ENCODE measurements at regions not wholly inside any gene's neighbourhood (a gene's known extent, or its start where the extent isn't known, plus 50 kb on each side); places are given as distances from the start of the nearest gene placed in this dataset.

DNA sequence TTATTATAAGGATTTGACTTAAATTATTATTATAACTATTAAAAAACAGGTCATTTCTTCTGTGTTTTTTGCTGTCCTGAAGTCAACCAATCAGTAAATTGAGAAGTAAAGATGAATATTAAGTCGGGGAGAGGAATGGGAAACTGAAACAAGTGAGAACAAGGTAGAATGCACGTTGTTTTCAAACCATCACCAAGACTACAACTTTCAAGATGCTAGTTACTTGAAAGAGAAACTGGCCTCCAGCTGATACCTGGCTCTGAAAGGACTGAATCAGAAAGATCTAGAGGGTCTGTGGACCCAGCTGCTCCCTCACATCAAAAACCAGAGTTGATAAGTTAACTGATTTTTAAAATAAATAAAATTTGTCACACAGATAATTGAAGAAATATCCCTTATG is 1301.5 kb upstream of the ATXN8OS start:
- Histone ChIP-seq H3K4me3 (ENCODE audit: insufficient read length, low read depth) (no peak overlapping the region), H3K27me3 (ENCODE audit: insufficient read depth, insufficient read length) (no peaks in the 10 kb centered on the region), H3K9me3 (ENCODE audit: insufficient read depth, low read length) (no peaks in the 10 kb centered on the region), H3K4me1 (ENCODE audit: insufficient read depth, insufficient read length) (no peaks in the 10 kb centered on the region), H3K36me3 (ENCODE audit: insufficient read depth, insufficient read length, low read length) (no peaks in the 10 kb centered on the region), H3K9ac (ENCODE audit: insufficient read length, low read depth) (no peak overlapping the region)
- TF ChIP-seq YY1 (IDR thresholded peaks at IDR 0.05; ENCODE audit: insufficient read depth, insufficient read length) (no peak), SUZ12 (IDR thresholded peaks at IDR 0.05; ENCODE audit: extremely low read depth, insufficient read depth, insufficient read length) (no peak), ZNF274 (IDR thresholded peaks at IDR 0.05; ENCODE audit: low read depth, low read length) (no peak)
- no peak for DNase-seq (ENCODE audit: low read depth, low spot score)

DNA sequence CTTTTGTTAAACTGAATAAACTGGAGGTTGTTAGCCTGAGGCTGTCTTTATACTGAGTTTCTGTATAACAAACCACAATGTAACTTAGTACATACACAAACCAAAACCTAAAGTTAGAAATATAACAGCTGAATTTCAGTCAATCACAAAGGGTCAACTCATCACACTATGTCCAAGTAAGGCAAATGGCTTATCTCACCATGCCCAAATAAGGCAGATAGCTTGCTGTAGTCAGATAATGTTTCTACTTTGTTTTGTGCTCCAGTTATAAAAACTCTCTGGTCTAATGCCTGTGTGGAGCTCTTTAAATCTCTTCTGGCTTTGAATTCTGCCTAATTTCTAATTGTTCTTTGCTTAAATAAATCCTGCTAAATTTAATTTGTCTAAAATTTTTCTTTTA is 1323.4 kb upstream of the ATXN8OS start:
- DNase-seq (ENCODE audit: low read depth, low spot score): no peak
- no peaks in the 10 kb centered on the region for H3K36me3 ChIP-seq (ENCODE audit: insufficient read depth, insufficient read length, low read length)
- H3K9ac ChIP-seq (ENCODE audit: insufficient read length, low read depth): no peak overlapping the region

GRCh38 chr13:68759617-68760016 is 1348.0 kb upstream of the ATXN8OS start:
- no peak for DNase-seq (ENCODE audit: low read depth, low spot score)
- Histone ChIP-seq H3K36me3 (ENCODE audit: insufficient read depth, insufficient read length, low read length) (no peaks in the 10 kb centered on the region), H3K27me3 (ENCODE audit: insufficient read depth, insufficient read length) (no peaks in the 10 kb centered on the region), H3K4me1 (ENCODE audit: insufficient read depth, insufficient read length) (no peaks in the 10 kb centered on the region), H3K9me3 (ENCODE audit: insufficient read depth, low read length) (no peaks in the 10 kb centered on the region), H3K9ac (ENCODE audit: insufficient read length, low read depth) (no peak overlapping the region), H3K4me3 (ENCODE audit: insufficient read length, low read depth) (no peak overlapping the region)
- TF ChIP-seq ZNF274 (IDR thresholded peaks at IDR 0.05; ENCODE audit: low read depth, low read length) (no peak), YY1 (IDR thresholded peaks at IDR 0.05; ENCODE audit: insufficient read depth, insufficient read length) (no peak), SUZ12 (IDR thresholded peaks at IDR 0.05; ENCODE audit: extremely low read depth, insufficient read depth, insufficient read length) (no peak)

More for the DNA sequence above, 1323.4 kb upstream of the ATXN8OS start:
- H3K4me1 ChIP-seq (ENCODE audit: insufficient read depth, insufficient read length): no peaks in the 10 kb centered on the region
- H3K27me3 ChIP-seq (ENCODE audit: insufficient read depth, insufficient read length): no peaks in the 10 kb centered on the region
- TF ChIP-seq YY1 (IDR thresholded peaks at IDR 0.05; ENCODE audit: insufficient read depth, insufficient read length) (no peak), ZNF274 (IDR thresholded peaks at IDR 0.05; ENCODE audit: low read depth, low read length) (no peak)
- H3K4me3 ChIP-seq (ENCODE audit: insufficient read length, low read depth): no peak overlapping the region
- H3K9me3 ChIP-seq (ENCODE audit: insufficient read depth, low read length): no peaks in the 10 kb centered on the region

DNA sequence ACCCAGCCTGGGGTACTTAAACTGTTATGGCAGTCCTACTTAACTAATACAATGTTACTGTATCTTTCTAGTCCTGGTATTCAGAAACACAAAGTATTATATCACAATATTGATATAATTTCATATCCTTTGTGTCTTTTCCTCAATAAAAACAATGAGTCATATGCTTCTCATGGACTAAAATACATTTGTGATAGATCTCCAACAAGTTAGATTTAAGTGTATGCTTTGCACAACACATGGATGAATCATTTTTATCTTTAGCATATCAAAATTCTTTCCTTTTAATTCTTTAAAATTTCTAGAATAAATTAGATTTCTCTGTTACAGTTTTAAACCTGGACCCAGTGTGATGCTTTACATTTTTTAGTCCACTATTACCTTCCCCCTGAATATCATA is 1357.8 kb upstream of the ATXN8OS start:
- no peaks in the 10 kb centered on the region for H3K4me1 ChIP-seq (ENCODE audit: insufficient read depth, insufficient read length)
- no peak overlapping the region for H3K9ac ChIP-seq (ENCODE audit: insufficient read length, low read depth)
- H3K27me3 ChIP-seq (ENCODE audit: insufficient read depth, insufficient read length): no peaks in the 10 kb centered on the region
- H3K4me3 ChIP-seq (ENCODE audit: insufficient read length, low read depth): no peak overlapping the region
- H3K9me3 ChIP-seq (ENCODE audit: insufficient read depth, low read length): no peaks in the 10 kb centered on the region
- DNase-seq (ENCODE audit: low read depth, low spot score): no peak
- no peaks in the 10 kb centered on the region for H3K36me3 ChIP-seq (ENCODE audit: insufficient read depth, insufficient read length, low read length)
- TF ChIP-seq ZNF274 (IDR thresholded peaks at IDR 0.05; ENCODE audit: low read depth, low read length) (no peak), YY1 (IDR thresholded peaks at IDR 0.05; ENCODE audit: insufficient read depth, insufficient read length) (no peak)

DNA sequence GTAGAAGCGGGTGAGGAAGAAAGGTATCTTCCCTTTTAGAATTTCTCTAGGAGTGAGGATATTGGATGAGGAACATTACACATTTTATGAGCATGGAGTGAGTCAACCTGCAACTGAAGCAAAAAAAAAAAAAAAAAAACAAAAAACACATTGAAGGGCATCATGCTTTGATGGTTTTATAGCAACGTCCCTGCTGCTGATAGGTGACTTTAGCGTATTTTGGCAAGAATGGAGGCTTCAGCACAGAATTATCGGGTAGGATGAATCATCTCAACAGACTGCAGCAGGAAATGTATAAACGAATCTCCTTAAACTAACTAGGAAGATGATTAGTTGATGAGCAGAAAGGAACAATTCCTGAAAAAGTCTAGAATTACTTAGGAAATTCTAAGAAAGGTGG is 1359.6 kb upstream of the ATXN8OS start:
- DNase-seq (ENCODE audit: low read depth, low spot score): no peak
- no peaks in the 10 kb centered on the region for H3K27me3 ChIP-seq (ENCODE audit: insufficient read depth, insufficient read length)
- H3K4me3 ChIP-seq (ENCODE audit: insufficient read length, low read depth): no peak overlapping the region
- H3K9ac ChIP-seq (ENCODE audit: insufficient read length, low read depth): no peak overlapping the region
- no peaks in the 10 kb centered on the region for H3K4me1 ChIP-seq (ENCODE audit: insufficient read depth, insufficient read length)
- TF ChIP-seq YY1 (IDR thresholded peaks at IDR 0.05; ENCODE audit: insufficient read depth, insufficient read length) (no peak), SUZ12 (IDR thresholded peaks at IDR 0.05; ENCODE audit: extremely low read depth, insufficient read depth, insufficient read length) (no peak), ZNF274 (IDR thresholded peaks at IDR 0.05; ENCODE audit: low read depth, low read length) (no peak)
- H3K36me3 ChIP-seq (ENCODE audit: insufficient read depth, insufficient read length, low read length): no peaks in the 10 kb centered on the region
- H3K9me3 ChIP-seq (ENCODE audit: insufficient read depth, low read length): no peaks in the 10 kb centered on the region

DNA sequence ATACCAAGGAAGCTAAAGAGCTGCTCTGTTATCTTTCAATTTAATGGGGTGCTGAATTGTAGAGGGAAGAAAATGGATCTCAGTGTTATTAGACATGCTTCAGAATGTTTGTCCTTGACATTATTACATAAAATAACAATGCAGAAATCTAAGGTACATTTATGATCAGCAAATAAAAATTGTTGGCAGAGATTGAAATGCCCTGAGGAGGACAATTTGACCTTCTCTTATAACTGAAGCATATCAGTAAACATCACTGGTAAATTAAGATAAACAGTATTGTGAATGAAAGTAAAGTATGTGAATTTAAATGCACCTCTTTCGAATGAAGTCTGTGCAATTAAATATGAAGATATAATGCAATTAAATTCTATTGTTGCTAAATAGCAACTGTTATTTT is 1362.1 kb upstream of the ATXN8OS start:
- TF ChIP-seq YY1 (IDR thresholded peaks at IDR 0.05; ENCODE audit: insufficient read depth, insufficient read length): no peak
- no peak for TF ChIP-seq ZNF274 (IDR thresholded peaks at IDR 0.05; ENCODE audit: low read depth, low read length)
- no peak for TF ChIP-seq SUZ12 (IDR thresholded peaks at IDR 0.05; ENCODE audit: extremely low read depth, insufficient read depth, insufficient read length)
- Histone ChIP-seq H3K27me3 (ENCODE audit: insufficient read depth, insufficient read length) (no peaks in the 10 kb centered on the region), H3K9ac (ENCODE audit: insufficient read length, low read depth) (no peak overlapping the region)

GRCh38 chr13:68736961-68737360 is 1370.7 kb upstream of the ATXN8OS start:
- Histone ChIP-seq H3K27me3 (ENCODE audit: insufficient read depth, insufficient read length) (no peaks in the 10 kb centered on the region), H3K36me3 (ENCODE audit: insufficient read depth, insufficient read length, low read length) (no peaks in the 10 kb centered on the region), H3K9me3 (ENCODE audit: insufficient read depth, low read length) (no peaks in the 10 kb centered on the region), H3K4me1 (ENCODE audit: insufficient read depth, insufficient read length) (no peaks in the 10 kb centered on the region), H3K4me3 (ENCODE audit: insufficient read length, low read depth) (no peak overlapping the region), H3K9ac (ENCODE audit: insufficient read length, low read depth) (no peak overlapping the region)
- TF ChIP-seq SUZ12 (IDR thresholded peaks at IDR 0.05; ENCODE audit: extremely low read depth, insufficient read depth, insufficient read length): no peak
- TF ChIP-seq YY1 (IDR thresholded peaks at IDR 0.05; ENCODE audit: insufficient read depth, insufficient read length): no peak
- no peak for TF ChIP-seq ZNF274 (IDR thresholded peaks at IDR 0.05; ENCODE audit: low read depth, low read length)
- no peak for DNase-seq (ENCODE audit: low read depth, low spot score)

More for the DNA sequence above, 1362.1 kb upstream of the ATXN8OS start:
- no peaks in the 10 kb centered on the region for H3K4me1 ChIP-seq (ENCODE audit: insufficient read depth, insufficient read length)
- H3K36me3 ChIP-seq (ENCODE audit: insufficient read depth, insufficient read length, low read length): no peaks in the 10 kb centered on the region
- DNase-seq (ENCODE audit: low read depth, low spot score): no peak
- H3K4me3 ChIP-seq (ENCODE audit: insufficient read length, low read depth): no peak overlapping the region
- no peaks in the 10 kb centered on the region for H3K9me3 ChIP-seq (ENCODE audit: insufficient read depth, low read length)

- H3K27me3 ChIP-seq (ENCODE audit: insufficient read depth, insufficient read length): no peaks in the 10 kb centered on the region
- TF ChIP-seq SUZ12 (IDR thresholded peaks at IDR 0.05; ENCODE audit: extremely low read depth, insufficient read depth, insufficient read length) (no peak), ZNF274 (IDR thresholded peaks at IDR 0.05; ENCODE audit: low read depth, low read length) (no peak), YY1 (IDR thresholded peaks at IDR 0.05; ENCODE audit: insufficient read depth, insufficient read length) (no peak)
- no peaks in the 10 kb centered on the region for H3K36me3 ChIP-seq (ENCODE audit: insufficient read depth, insufficient read length, low read length)
- no peaks in the 10 kb centered on the region for H3K9me3 ChIP-seq (ENCODE audit: insufficient read depth, low read length)
- no peak overlapping the region for H3K4me3 ChIP-seq (ENCODE audit: insufficient read length, low read depth)
- no peak overlapping the region for H3K9ac ChIP-seq (ENCODE audit: insufficient read length, low read depth)
- DNase-seq (ENCODE audit: low read depth, low spot score): no peak
- no peaks in the 10 kb centered on the region for H3K4me1 ChIP-seq (ENCODE audit: insufficient read depth, insufficient read length)
Observed at GRCh38 chr13:68727798-68728197, 1379.8 kb upstream of the ATXN8OS start.
